Panc1 (cell line): ENCODE measurements at regions not wholly inside any gene's neighbourhood (a gene's known extent, or its start where the extent isn't known, plus 50 kb on each side); places are given as distances from the start of the nearest gene placed in this dataset.

Experiments used
- ATAC-seq: fragments of 200-7000 bp; cut with Tn5 transposase; 2 replicates; pipeline ENCODE4 v1.9.1; 2020; ENCODE audit warnings: mild to moderate bottlenecking, moderate library complexity
- BruUV-seq: library from RNA; stranded (reverse); fragments of 400-500 nt; replicated peaks from 2 replicates; lab custom pipeline; 2021; lab: Mats Ljungman, UMichigan
- CTCF ChIA-PET: fragments of 300-600 bp; sonication (Branson Sonifier 250); formaldehyde crosslinking; loops from one replicate; lab custom pipeline; 2022; ENCODE audit warnings: antibody characterized with exemption; lab: Charles Lee
- POLR2A ChIA-PET: fragments of 300-600 bp; sonication (Branson Sonifier 250); formaldehyde crosslinking; loops from one replicate; lab custom pipeline; 2022; ENCODE audit warnings: antibody characterized with exemption; lab: Charles Lee
- DNase-seq: peaks from one replicate; pipeline ENCODE4 v3.0.0-alpha.2; 2010; ENCODE audit warnings: low read depth, low spot score
- H3K27ac ChIP-seq: 2 replicates; pipeline ENCODE4 v1.5.1; 2011; ENCODE audit warnings: mild to moderate bottlenecking, low read length, inconsistent platforms
- H3K27me3 ChIP-seq: fragments of 200-500 bp; sonication (Bioruptor generic); 2 replicates; pipeline ENCODE4 v1.6.0; 2014; ENCODE audit warnings: low read length, inconsistent platforms; ENCODE audit not compliant: control insufficient read depth, insufficient read depth
- H3K36me3 ChIP-seq: fragments of 200-500 bp; sonication (Bioruptor generic); 2 replicates; pipeline ENCODE4 v1.5.1; 2014; ENCODE audit warnings: inconsistent platforms, mild to moderate bottlenecking, low read length, moderate library complexity; ENCODE audit not compliant: control insufficient read depth, insufficient read depth
- H3K4me1 ChIP-seq: 2 replicates; pipeline ENCODE4 v1.5.1; 2011; ENCODE audit warnings: inconsistent platforms, mild to moderate bottlenecking, low read length, moderate library complexity; ENCODE audit not compliant: control insufficient read depth, insufficient read depth
- H3K4me3 ChIP-seq, 2 experiments: 2 replicates each; pipeline ENCODE4 v1.5.1; 2011 to 2012; ENCODE audit warnings: low read depth in 2 of 2, low read length in 2 of 2, mild to moderate bottlenecking in 2 of 2, inconsistent platforms in 1 of 2, moderate library complexity in 1 of 2
- H3K9me3 ChIP-seq: fragments of 200-500 bp; sonication (Bioruptor generic); 2 replicates; pipeline ENCODE4 v1.5.1; 2014; ENCODE audit warnings: low read depth, mild to moderate bottlenecking, inconsistent platforms, low read length, moderate library complexity; ENCODE audit not compliant: control insufficient read depth, insufficient read depth
- CTCF ChIP-seq: fragments of 450-650 bp; IDR thresholded peaks from 2 replicates; pipeline ENCODE4 v1.5.1; 2017; ENCODE audit warnings: mild to moderate bottlenecking
- POLR2AphosphoS5 ChIP-seq: IDR thresholded peaks from 2 replicates; pipeline ENCODE4 v1.6.1; 2012; ENCODE audit warnings: mild to moderate bottlenecking, low read depth, low read length, moderate library complexity
- REST ChIP-seq, 2 experiments: IDR thresholded peaks; 2 replicates each; pipeline ENCODE4 v1.6.1; 2011 to 2012; ENCODE audit warnings: low read depth in 2 of 2, control low read depth in 1 of 2, low read length in 1 of 2, mild to moderate bottlenecking in 1 of 2, moderate library complexity in 1 of 2; ENCODE audit not compliant: insufficient read depth in 1 of 2
- SIN3A ChIP-seq: IDR thresholded peaks from 2 replicates; pipeline ENCODE4 v1.6.1; 2012; ENCODE audit warnings: low read depth, mild to moderate bottlenecking, low read length, moderate library complexity, borderline replicate concordance; ENCODE audit not compliant: insufficient read depth
- TCF7L2 ChIP-seq: IDR thresholded peaks from 2 replicates; pipeline ENCODE4 v1.6.1; 2011; ENCODE audit warnings: mild to moderate bottlenecking, low read depth, low read length, inconsistent platforms
- in situ Hi-C: cut with HindIII; loops from 2 replicates; pipeline ENCODE4 v1.10.0; 2016; ENCODE audit warnings: low sequenced_read_pairs, low pct_unique_long_range_greater_than_20kb
- intact Hi-C: fragments of 100-400 bp; cut with micrococcal nuclease; formaldehyde crosslinking; loops from one replicate; pipeline ENCODE4 v1.10.0; 2022; ENCODE audit not compliant: unreplicated experiment

GRCh38 chr2:67638146-67638545 is 241.0 kb downstream of the ETAA1 start:
- intact Hi-C loops (no loop called here), in situ Hi-C loops (no loop called here)
- no peaks in the 10 kb centered on the region for H3K9me3 ChIP-seq
- no peaks in the 10 kb centered on the region for H3K27me3 ChIP-seq
- DNase-seq (no peak), ATAC-seq (no peak)
- ChIA-PET CTCF (no interaction called here), POLR2A (no interaction called here)
- H3K4me1 ChIP-seq = no peaks in the 10 kb centered on the region
- TF ChIP-seq SIN3A (no peak), REST (IDR thresholded peaks at IDR 0.05; ENCODE audit: insufficient read depth in 1 of 2, low read depth in 2 of 2, low read length in 1 of 2) (no peak), TCF7L2 (no peak), POLR2AphosphoS5 (no peak)
- H3K4me3 ChIP-seq = no peak overlapping the region
- no peak overlapping the region for H3K27ac ChIP-seq
- H3K36me3 ChIP-seq = no peaks in the 10 kb centered on the region
- BruUV-seq = no TSS peak

GRCh38 chr2:67641312-67642045 is 244.3 kb downstream of the ETAA1 start:
- intact Hi-C loops (no loop called here), in situ Hi-C loops (no loop called here)
- H3K27me3 ChIP-seq = no peaks in the 10 kb centered on the region
- POLR2A ChIA-PET = no interaction called here
- no peak overlapping the region for H3K4me3 ChIP-seq
- H3K36me3 ChIP-seq = no peaks in the 10 kb centered on the region
- CTCF ChIA-PET = no interaction called here
- BruUV-seq = no TSS peak
- H3K4me1 ChIP-seq = no peaks in the 10 kb centered on the region
- no peaks in the 10 kb centered on the region for H3K9me3 ChIP-seq
- no peak for TF ChIP-seq REST (IDR thresholded peaks at IDR 0.05; ENCODE audit: insufficient read depth in 1 of 2, low read depth in 2 of 2, low read length in 1 of 2)
- no peak for TF ChIP-seq POLR2AphosphoS5
- TF ChIP-seq SIN3A = no peak
- TF ChIP-seq TCF7L2 = no peak
- TF ChIP-seq CTCF = no peak
- H3K27ac ChIP-seq = no peak overlapping the region
- ATAC-seq (no peak), DNase-seq (no peak)
